ENCODE measurements at regions not wholly inside any gene's neighbourhood (a gene's known extent, or its start where the extent isn't known, plus 50 kb on each side); places are given as distances from the start of the nearest gene placed in this dataset.

GRCh38 chr10:45198486-45199204, 116.8 kb downstream of the OR13A1 start:
- ATAC-seq (peak in 1 of 4 donors; percentile 36), DNase-seq (peak in 1 of 5 donors; percentile 61)
- peaks cover 0 to 29% (median 6%) of the 10 kb centered on the region in 9 donors for H3K27me3 ChIP-seq
- H3K27ac ChIP-seq = no peak overlapping the region
- no peaks in the 10 kb centered on the region for H3K36me3 ChIP-seq
- intact Hi-C loops (cut with DNase I) = no loop called here
- no peaks in the 10 kb centered on the region for H3K4me1 ChIP-seq
- WGBS, 4 donors = 58 to 89% (median 60%) methylated on average over 18 to 50 of the region's 50 CpGs
- peak overlapping the region in 3 of 12 donors; percentile 17 to 26 (median 24) for H3K4me3 ChIP-seq
- TF ChIP-seq POLR2A (IDR thresholded peaks at IDR 0.05) (no peak), CTCF (IDR thresholded peaks at IDR 0.05) (no peak)
- H3K9me3 ChIP-seq = no peaks in the 10 kb centered on the region

GRCh38 chr10:45199205-45199740, 116.1 kb downstream of the OR13A1 start:
- TF ChIP-seq CTCF (IDR thresholded peaks at IDR 0.05) (no peak), POLR2A (IDR thresholded peaks at IDR 0.05) (no peak)
- peak in 1 of 4 donors; percentile 27 for ATAC-seq
- peaks cover 0 to 29% (median 6%) of the 10 kb centered on the region in 9 donors for H3K27me3 ChIP-seq

DNA sequence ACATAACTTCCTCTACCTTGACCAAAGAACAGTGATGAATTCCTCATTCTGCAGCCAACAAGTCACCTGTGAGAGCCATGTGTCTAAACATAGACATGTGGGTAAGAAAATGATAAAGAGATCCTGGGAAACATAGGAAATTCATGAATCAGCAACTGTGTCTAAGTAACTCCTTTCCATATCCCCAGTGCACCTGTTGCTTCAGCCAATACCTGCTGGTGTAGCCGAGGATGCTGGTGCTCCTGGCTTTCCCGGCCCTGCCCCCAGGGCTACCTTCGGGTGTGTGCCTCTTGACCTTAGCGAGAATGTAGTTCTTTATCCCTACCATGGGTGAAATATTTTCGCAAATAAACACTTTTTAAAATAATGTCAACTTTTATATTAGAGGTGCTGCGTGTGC, 114.1 kb downstream of the OR13A1 start:
- no peak overlapping the region for H3K4me3 ChIP-seq
- no peaks in the 10 kb centered on the region for H3K9me3 ChIP-seq
- ATAC-seq (no peak), DNase-seq (no peak)
- no peaks in the 10 kb centered on the region for H3K4me1 ChIP-seq
- TF ChIP-seq CTCF (IDR thresholded peaks at IDR 0.05) (no peak), POLR2A (IDR thresholded peaks at IDR 0.05) (no peak)
- peaks cover 0 to 29% (median 6%) of the 10 kb centered on the region in 9 donors for H3K27me3 ChIP-seq
- intact Hi-C loops (cut with DNase I) = no loop called here
- no peaks in the 10 kb centered on the region for H3K36me3 ChIP-seq
- no peak overlapping the region for H3K27ac ChIP-seq
- WGBS, 4 donors = 71 to 84% (median 83%) methylated on average over 6 of the region's 6 CpGs

More at GRCh38 chr10:45199205-45199740, 116.1 kb downstream of the OR13A1 start:
- Histone ChIP-seq H3K4me1 (no peaks in the 10 kb centered on the region), H3K27ac (no peak overlapping the region), H3K36me3 (no peaks in the 10 kb centered on the region), H3K4me3 (peak overlapping the region in 3 of 12 donors; percentile 17 to 26 (median 24)), H3K9me3 (no peaks in the 10 kb centered on the region)
- peak in 1 of 5 donors; percentile 21 for DNase-seq
- 55 to 86% (median 62%) methylated on average over 10 to 28 of the region's 28 CpGs for WGBS, 4 donors
- intact Hi-C loops (cut with DNase I) = no loop called here

DNA sequence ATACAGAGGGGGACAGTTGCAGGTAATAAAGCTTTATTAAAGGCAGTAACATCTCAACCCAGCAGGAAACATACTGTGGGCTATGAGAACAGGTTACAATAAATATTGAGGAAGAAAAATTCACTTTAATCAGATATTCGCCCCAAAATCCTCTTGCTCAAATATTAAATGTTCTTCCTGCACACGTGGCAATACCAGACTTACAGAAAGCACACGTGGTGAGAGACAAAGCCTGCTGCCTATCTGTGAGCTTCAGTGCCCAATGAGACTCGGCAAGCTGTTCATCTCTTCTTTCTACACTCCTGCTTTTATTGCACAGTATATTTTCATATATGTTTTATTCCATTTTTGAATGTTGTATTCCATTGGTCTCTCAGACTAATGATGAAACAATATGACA, 113.2 kb downstream of the OR13A1 start:
- no peaks in the 10 kb centered on the region for H3K36me3 ChIP-seq
- H3K27ac ChIP-seq = no peak overlapping the region
- no peaks in the 10 kb centered on the region for H3K9me3 ChIP-seq
- intact Hi-C loops (cut with DNase I) = no loop called here
- TF ChIP-seq POLR2A (IDR thresholded peaks at IDR 0.05) (no peak), CTCF (IDR thresholded peaks at IDR 0.05) (no peak)
- no peak overlapping the region for H3K4me3 ChIP-seq
- ATAC-seq (no peak), DNase-seq (no peak)
- peaks cover 0 to 29% (median 6%) of the 10 kb centered on the region in 9 donors for H3K27me3 ChIP-seq
- 67 to 71% (median 68%) methylated on average over 4 of the region's 4 CpGs for WGBS, 4 donors
- no peaks in the 10 kb centered on the region for H3K4me1 ChIP-seq
